ENCODE measurements at regions not wholly inside any gene's neighbourhood (a gene's known extent, or its start where the extent isn't known, plus 50 kb on each side); places are given as distances from the start of the nearest gene placed in this dataset.
"Not testable (repeated sequence)": the region's sequence is repeated elsewhere in the genome, so short reads cannot be mapped to it uniquely, and the experiment has no call there.

GRCh38 chr1:38746941-38747600 is 112.5 kb downstream of the RRAGC start:
- no peak for DNase-seq

- DNase-seq, result no peak
Measured at GRCh38 chr1:38746402-38746935, 113.1 kb downstream of the RRAGC start.

- no peak for DNase-seq
Measured at GRCh38 chr1:38745476-38746401, 113.8 kb downstream of the RRAGC start.

GRCh38 chr1:38744452-38745350 is 114.9 kb downstream of the RRAGC start:
- no peak for DNase-seq

- no peak for DNase-seq
Measured at GRCh38 chr1:38743184-38743583, 116.4 kb downstream of the RRAGC start.

GRCh38 chr1:38741341-38741740 is 118.2 kb downstream of the RRAGC start:
- no peak for DNase-seq

- DNase-seq, result no peak
Measured at GRCh38 chr1:38740487-38740886, 119.1 kb downstream of the RRAGC start.

GRCh38 chr1:38738207-38738606 is 121.4 kb downstream of the RRAGC start:
- DNase-seq, result no peak

GRCh38 chr1:38736399-38736798 is 123.2 kb downstream of the RRAGC start:
- no peak for DNase-seq

- DNase-seq, result no peak
Measured at GRCh38 chr1:38735651-38736161, 123.9 kb downstream of the RRAGC start.

- no peak for DNase-seq
Measured at GRCh38 chr1:38733761-38734160, 125.8 kb downstream of the RRAGC start.

- no peak for DNase-seq
Measured at GRCh38 chr1:38730511-38731397, 128.8 kb downstream of the RRAGC start.

- no peak for DNase-seq
Measured at GRCh38 chr1:38728585-38728908, 131.0 kb downstream of the RRAGC start.

GRCh38 chr1:38727684-38728584 is 131.6 kb downstream of the RRAGC start:
- peak; percentile 41 for DNase-seq

GRCh38 chr1:38725321-38725961 is 134.1 kb downstream of the RRAGC start:
- not testable (repeated sequence) for DNase-seq

- DNase-seq, result no peak
Measured at GRCh38 chr1:38724160-38725131, 135.1 kb downstream of the RRAGC start.

- no peak for DNase-seq
Measured at GRCh38 chr1:38721816-38722215, 137.8 kb downstream of the RRAGC start.

GRCh38 chr1:38719880-38720279 is 139.7 kb downstream of the RRAGC start:
- DNase-seq, result no peak

GRCh38 chr1:38718031-38718430 is 141.5 kb downstream of the RRAGC start:
- no peak for DNase-seq

All from NCI-H2171 (cell line).